CD14-positive monocyte (primary cell): ENCODE measurements at regions not wholly inside any gene's neighbourhood (a gene's known extent, or its start where the extent isn't known, plus 50 kb on each side); places are given as distances from the start of the nearest gene placed in this dataset.

Experiments used
- DNase-seq, 3 donors: peaks; one replicate each; pipeline ENCODE4 v3.0.0-alpha.2; 2011 to 2022
- H2AFZ ChIP-seq: 2 replicates; pipeline ENCODE4 v1.6.0; 2012; ENCODE audit warnings: mild to moderate bottlenecking, low read depth, low read length, inconsistent platforms; ENCODE audit not compliant: insufficient read depth, poor library complexity, severe bottlenecking
- H3K27ac ChIP-seq, 2 donors: 1 replicate in 1 of 2; 2 replicates in 1 of 2; pipeline ENCODE4 v1.5.1; 2012 to 2013; ENCODE audit warnings: low read length in 2 of 2, control low read depth in 1 of 2, inconsistent platforms in 1 of 2, low read depth in 1 of 2, mild to moderate bottlenecking in 1 of 2
- H3K27me3 ChIP-seq, 2 donors: one replicate each; pipeline versions ENCODE4 v1.6.0 to v1.6.1; 2011 to 2013; ENCODE audit warnings: low read length in 2 of 2; ENCODE audit not compliant: control insufficient read depth in 2 of 2, insufficient read depth in 2 of 2
- H3K36me3 ChIP-seq, 2 donors: replicated peaks in 1 of 2; 1 replicate in 1 of 2; 2 replicates in 1 of 2; pipeline versions ENCODE4 v1.5.1 to v1.6.1; 2012 to 2013; ENCODE audit warnings: low read length in 2 of 2, control low read depth in 1 of 2, inconsistent platforms in 1 of 2, mild to moderate bottlenecking in 1 of 2; ENCODE audit not compliant: insufficient read depth in 2 of 2, control insufficient read depth in 1 of 2
- H3K4me1 ChIP-seq, 2 donors: 1 replicate in 1 of 2; 2 replicates in 1 of 2; pipeline versions ENCODE4 v1.5.1 to v1.6.1; 2012 to 2013; ENCODE audit warnings: low read length in 2 of 2, control low read depth in 1 of 2, inconsistent platforms in 1 of 2, mild to moderate bottlenecking in 1 of 2, moderate library complexity in 1 of 2; ENCODE audit not compliant: insufficient read depth in 2 of 2, control insufficient read depth in 1 of 2
- H3K4me2 ChIP-seq: replicated peaks from 2 replicates; pipeline ENCODE3; 2012; ENCODE audit warnings: low read length, moderate library complexity, mild to moderate bottlenecking; ENCODE audit not compliant: poor library complexity, severe bottlenecking; ENCODE audit errors: extremely low read depth
- H3K4me3 ChIP-seq, 3 experiments: fragments of 200-600 bp in 1 of 3; sonication (generic) in 1 of 3; replicated peaks in 1 of 3; 1 replicate in 2 of 3; 2 replicates in 1 of 3; pipeline ENCODE4 v1.5.1; 2011 to 2013; ENCODE audit warnings: low read length in 3 of 3, mild to moderate bottlenecking in 3 of 3, control low read depth in 2 of 3, low read depth in 2 of 3, inconsistent platforms in 1 of 3, moderate library complexity in 1 of 3
- H3K79me2 ChIP-seq: 2 replicates; pipeline ENCODE4 v1.6.0; 2012; ENCODE audit warnings: mild to moderate bottlenecking, control low read depth, inconsistent platforms, low read length, moderate library complexity; ENCODE audit not compliant: insufficient read depth
- H3K9ac ChIP-seq: 2 replicates; pipeline ENCODE4 v1.6.0; 2017; ENCODE audit warnings: low read length, mild to moderate bottlenecking; ENCODE audit not compliant: insufficient read depth, poor library complexity, severe bottlenecking
- H3K9me3 ChIP-seq, 2 donors: replicated peaks in 1 of 2; 1 replicate in 1 of 2; 2 replicates in 1 of 2; pipeline versions ENCODE4 v1.5.1 to v1.6.1; 2012 to 2013; ENCODE audit warnings: low read length in 2 of 2, control low read depth in 1 of 2; ENCODE audit not compliant: control insufficient read depth in 1 of 2, insufficient read depth in 1 of 2
- H4K20me1 ChIP-seq: 2 replicates; pipeline ENCODE4 v1.6.0; 2012; ENCODE audit warnings: mild to moderate bottlenecking, low read length, control low read depth, moderate library complexity; ENCODE audit not compliant: insufficient read depth
- H3K27ac Mint-ChIP-seq, 7 donors: one replicate each; pipeline ENCODE4 v1.8.0; 2020; ENCODE audit warnings: mild to moderate bottlenecking in 7 of 7, mixed read lengths in 7 of 7, moderate library complexity in 6 of 7, inconsistent platforms in 2 of 7
- H3K27me3 Mint-ChIP-seq, 3 donors: one replicate each; pipeline ENCODE4 v1.8.0; 2021 to 2022; ENCODE audit warnings: low read depth in 3 of 3, mild to moderate bottlenecking in 3 of 3, mixed read lengths in 3 of 3, moderate library complexity in 3 of 3, inconsistent platforms in 1 of 3
- H3K36me3 Mint-ChIP-seq, 2 donors: one replicate each; pipeline ENCODE4 v1.8.0; 2020; ENCODE audit warnings: mixed read lengths in 2 of 2, inconsistent platforms in 1 of 2, mild to moderate bottlenecking in 1 of 2
- H3K4me1 Mint-ChIP-seq: one replicate; pipeline ENCODE4 v1.8.0; 2020; ENCODE audit warnings: mild to moderate bottlenecking, mixed read lengths
- H3K4me3 Mint-ChIP-seq, 2 donors: one replicate each; pipeline ENCODE4 v1.8.0; 2020; ENCODE audit warnings: mild to moderate bottlenecking in 2 of 2, mixed read lengths in 2 of 2, moderate library complexity in 1 of 2
- H3K9me3 Mint-ChIP-seq, 7 donors: one replicate each; pipeline ENCODE4 v1.8.0; 2020 to 2022; ENCODE audit warnings: mixed read lengths in 7 of 7, mild to moderate bottlenecking in 6 of 7, moderate library complexity in 6 of 7, inconsistent platforms in 2 of 7
- WGBS: methylation state at CpG from one replicate; pipeline ENCODE4 v1.1.5; 2013; ENCODE audit warnings: missing lambda C conversion rate; ENCODE audit not compliant: insufficient coverage; 5-methylcytosine and 5-hydroxymethylcytosine counted together
- intact Hi-C, 2 donors: fragments of 100-400 bp; cut with micrococcal nuclease; formaldehyde crosslinking; loops; one replicate each; pipeline versions ENCODE4 v1.15.0 to v1.15.1; 2023
- TF ChIP-seq, protein P1 (sequence below): fragments of 200-600 bp; IDR thresholded peaks from one replicate; pipeline ENCODE4 v1.8.0; 2022; ENCODE audit warnings: antibody characterized with exemption, mild to moderate bottlenecking

DNA sequence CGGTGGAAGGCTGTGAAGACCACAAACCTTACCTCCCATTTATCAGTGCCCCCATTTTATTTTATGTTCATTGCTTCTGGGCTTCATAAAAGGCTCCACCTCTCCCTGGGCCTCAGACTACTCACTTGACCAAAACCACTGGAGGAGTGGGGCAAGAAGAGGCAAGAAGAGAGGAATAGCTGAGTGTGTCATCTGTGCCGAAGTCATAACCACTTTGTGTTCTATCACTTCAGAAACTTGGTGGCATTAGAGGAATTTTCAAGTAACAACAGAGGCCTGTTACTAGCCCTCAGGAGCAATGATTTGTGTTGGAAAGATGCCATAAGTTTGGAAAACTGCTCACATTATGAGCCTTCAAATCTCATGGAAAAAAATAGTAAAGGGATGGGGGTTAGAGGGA, 88.7 kb upstream of the PIK3R1 start:
- Mint-ChIP-seq H3K4me3 (no peak overlapping the region), H3K36me3 (no peaks in the 10 kb centered on the region)

DNA sequence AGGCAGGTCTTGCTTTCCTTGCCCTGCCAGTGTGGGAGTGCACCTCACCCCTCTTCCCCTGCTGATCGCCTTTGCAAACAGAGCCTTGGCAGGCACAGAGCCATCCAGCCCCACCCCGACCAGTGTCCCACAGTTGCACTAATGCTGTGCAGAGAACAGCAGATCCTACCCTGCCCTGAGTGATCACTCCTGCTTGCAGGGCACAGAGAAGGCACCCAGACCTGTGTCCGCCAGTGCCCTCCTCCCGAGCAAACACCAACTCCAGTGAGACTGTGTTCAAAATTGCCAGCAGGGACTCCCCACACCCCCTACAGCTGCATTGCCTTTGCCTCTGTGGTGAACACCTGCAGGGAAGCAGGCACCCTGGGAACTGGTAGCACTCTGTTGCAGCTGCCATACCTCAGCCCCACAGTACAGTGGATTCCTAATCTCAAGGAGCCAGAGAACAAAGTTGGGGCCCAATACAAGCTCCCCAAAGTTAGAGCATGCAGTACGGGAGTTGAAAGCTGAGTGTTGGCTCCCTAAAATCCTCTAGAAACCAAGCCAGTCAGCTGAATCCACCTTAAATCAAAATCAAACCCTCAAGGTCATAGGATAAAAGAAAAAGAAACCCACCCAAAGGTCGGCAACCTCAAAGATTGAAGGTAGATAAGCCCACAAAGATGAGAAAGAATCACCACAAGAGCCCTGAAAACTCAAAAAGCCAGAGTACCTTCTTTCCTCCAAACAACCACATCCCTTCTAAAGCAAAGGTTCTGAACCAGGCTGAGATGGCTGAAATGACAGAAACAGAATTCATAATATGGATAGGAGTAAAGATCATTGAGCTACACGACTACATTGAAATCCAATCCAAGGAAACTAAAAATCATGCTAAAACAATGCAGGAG, 92.9 kb upstream of the PIK3R1 start:
- TF ChIP-seq, protein P1, sequence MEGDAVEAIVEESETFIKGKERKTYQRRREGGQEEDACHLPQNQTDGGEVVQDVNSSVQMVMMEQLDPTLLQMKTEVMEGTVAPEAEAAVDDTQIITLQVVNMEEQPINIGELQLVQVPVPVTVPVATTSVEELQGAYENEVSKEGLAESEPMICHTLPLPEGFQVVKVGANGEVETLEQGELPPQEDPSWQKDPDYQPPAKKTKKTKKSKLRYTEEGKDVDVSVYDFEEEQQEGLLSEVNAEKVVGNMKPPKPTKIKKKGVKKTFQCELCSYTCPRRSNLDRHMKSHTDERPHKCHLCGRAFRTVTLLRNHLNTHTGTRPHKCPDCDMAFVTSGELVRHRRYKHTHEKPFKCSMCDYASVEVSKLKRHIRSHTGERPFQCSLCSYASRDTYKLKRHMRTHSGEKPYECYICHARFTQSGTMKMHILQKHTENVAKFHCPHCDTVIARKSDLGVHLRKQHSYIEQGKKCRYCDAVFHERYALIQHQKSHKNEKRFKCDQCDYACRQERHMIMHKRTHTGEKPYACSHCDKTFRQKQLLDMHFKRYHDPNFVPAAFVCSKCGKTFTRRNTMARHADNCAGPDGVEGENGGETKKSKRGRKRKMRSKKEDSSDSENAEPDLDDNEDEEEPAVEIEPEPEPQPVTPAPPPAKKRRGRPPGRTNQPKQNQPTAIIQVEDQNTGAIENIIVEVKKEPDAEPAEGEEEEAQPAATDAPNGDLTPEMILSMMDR, result no peak
- Mint-ChIP-seq H3K27ac (peak overlapping the region in 1 of 7 donors; percentile 58), H3K36me3 (no peaks in the 10 kb centered on the region), H3K9me3 (peaks cover 0 to 5% (median 2%) of the 10 kb centered on the region in 7 donors), H3K27me3 (peaks cover 0 to 3% (median 1%) of the 10 kb centered on the region in 3 donors), H3K4me1 (no peaks in the 10 kb centered on the region), H3K4me3 (no peak overlapping the region)
- intact Hi-C loops, result no loop called here
- 98% methylated on average over 4 of the region's 7 CpGs for WGBS
- H3K79me2 ChIP-seq, result no peaks in the 10 kb centered on the region
- no peaks in the 10 kb centered on the region for H4K20me1 ChIP-seq
- no peak overlapping the region for H2AFZ ChIP-seq
- no peak overlapping the region for H3K4me3 ChIP-seq
- H3K9ac ChIP-seq, result no peak overlapping the region
- no peaks in the 10 kb centered on the region for H3K9me3 ChIP-seq
- no peaks in the 10 kb centered on the region for H3K27me3 ChIP-seq
- no peaks in the 10 kb centered on the region for H3K36me3 ChIP-seq
- no peak overlapping the region for H3K4me2 ChIP-seq
- DNase-seq, result no peak
- no peaks in the 10 kb centered on the region for H3K4me1 ChIP-seq
- H3K27ac ChIP-seq, result no peak overlapping the region

More for the DNA sequence above, 88.7 kb upstream of the PIK3R1 start:
- Histone ChIP-seq H3K4me2 (no peak overlapping the region), H4K20me1 (no peaks in the 10 kb centered on the region), H3K27me3 (no peaks in the 10 kb centered on the region), H3K36me3 (no peaks in the 10 kb centered on the region), H2AFZ (no peak overlapping the region), H3K9ac (no peak overlapping the region), H3K4me3 (no peak overlapping the region), H3K79me2 (no peaks in the 10 kb centered on the region), H3K27ac (no peak overlapping the region), H3K9me3 (no peaks in the 10 kb centered on the region), H3K4me1 (no peaks in the 10 kb centered on the region)
- H3K27me3 Mint-ChIP-seq, result peaks cover 0 to 6% (median 1%) of the 10 kb centered on the region in 3 donors
- intact Hi-C loops, result no loop called here
- no peak overlapping the region for H3K27ac Mint-ChIP-seq
- TF ChIP-seq, protein P1, result no peak
- no peaks in the 10 kb centered on the region for H3K4me1 Mint-ChIP-seq
- WGBS, result 83% methylated on average over 1 of the region's 2 CpGs
- DNase-seq, result no peak
- H3K9me3 Mint-ChIP-seq, result peaks cover 0 to 5% (median 0%) of the 10 kb centered on the region in 7 donors
